Effector CD8-positive, alpha-beta T cell (primary cell): ENCODE measurements at regions not wholly inside any gene's neighbourhood (a gene's known extent, or its start where the extent isn't known, plus 50 kb on each side); places are given as distances from the start of the nearest gene placed in this dataset.

Source experiments
- DNase-seq: peaks from one replicate; lab custom pipeline; 2025; lab: John Stamatoyannopoulos, UW

DNA sequence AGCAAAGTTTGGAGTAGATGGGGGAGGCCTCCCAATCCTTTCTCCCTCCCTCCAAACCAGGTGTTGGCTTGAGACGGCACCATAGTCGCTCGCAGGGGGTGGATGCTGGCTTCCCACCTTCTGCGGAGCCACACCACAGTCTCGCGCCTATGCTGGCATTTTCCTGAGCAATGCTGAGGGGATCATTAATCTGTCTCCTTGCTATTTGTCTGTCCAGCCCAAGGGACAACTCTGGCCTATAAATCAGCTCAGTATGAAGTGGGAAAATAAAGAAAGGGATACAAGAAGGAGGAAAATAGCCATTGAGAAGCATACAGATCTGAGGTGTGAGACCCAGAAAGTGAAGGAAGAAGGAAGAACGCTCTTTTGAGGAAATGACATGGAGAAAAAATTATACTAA lies 53.5 kb upstream of the CADM1 start:
- no peak for DNase-seq

DNA sequence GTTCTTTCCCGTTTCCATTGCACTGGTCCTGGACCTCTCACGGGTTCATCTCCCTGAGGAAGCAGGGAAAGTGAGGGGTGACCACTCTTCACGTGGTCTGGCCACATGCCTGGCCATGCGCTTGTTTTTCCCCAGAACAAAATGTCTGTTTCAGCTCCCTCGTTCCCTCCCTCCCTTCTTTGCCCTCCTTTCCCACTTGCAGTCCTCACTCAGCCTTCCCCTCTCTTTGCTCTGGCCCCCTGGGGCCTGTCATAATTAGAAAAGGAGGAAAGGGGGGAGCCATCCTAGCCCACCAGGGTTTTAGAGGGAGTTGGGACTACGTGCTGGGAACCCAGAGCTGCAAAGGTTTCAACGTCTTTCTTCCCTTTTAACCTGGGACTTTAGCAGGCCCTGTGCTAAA lies 52.8 kb upstream of the CADM1 start:
- no peak for DNase-seq

- DNase-seq = no peak
Measured at GRCh38 chr11:115555336-115556090, 51.3 kb upstream of the CADM1 start.
